ENCODE measurements at regions not wholly inside any gene's neighbourhood (a gene's known extent, or its start where the extent isn't known, plus 50 kb on each side); places are given as distances from the start of the nearest gene placed in this dataset.

GRCh38 chr10:56593120-56593519, 232.1 kb upstream of the ZWINT start:
- Histone ChIP-seq H4K20me1 (ENCODE audit: insufficient read depth) (no peaks in the 10 kb centered on the region), H3K4me2 (no peak overlapping the region), H3K36me3 (replicated peaks in 1 of 2; ENCODE audit: control insufficient read depth in 1 of 2, insufficient read depth in 2 of 2, low read length in 1 of 2) (no peaks in the 10 kb centered on the region), H3K27me3 (ENCODE audit: insufficient read depth) (no peaks in the 10 kb centered on the region), H2AFZ (ENCODE audit: low read depth) (no peak overlapping the region), H3K27ac (ENCODE audit: low read depth in 2 of 2, low read length in 1 of 2) (no peak overlapping the region), H3K4me1 (ENCODE audit: control insufficient read depth in 1 of 2, insufficient read depth in 2 of 2, low read depth in 1 of 2, low read length in 1 of 2) (no peaks in the 10 kb centered on the region), H3K9me2 (no peaks in the 10 kb centered on the region), H3K9me3 (no peaks in the 10 kb centered on the region), H3K9ac (no peak overlapping the region), H3K79me2 (ENCODE audit: insufficient read depth) (no peaks in the 10 kb centered on the region), H3K4me3 (ENCODE audit: low read depth in 2 of 2, low read length in 1 of 2) (no peak overlapping the region), H3F3A (replicated peaks; ENCODE audit: insufficient read depth) (no peaks in the 10 kb centered on the region)
- WGBS (ENCODE audit: low lambda C conversion rate): 8% methylated on average over 1 of the region's 1 CpG
- ChIA-PET POLR2A (no interaction called here), CTCF (no interaction called here)
- no peak for DNase-seq
- TF ChIP-seq RXRA (IDR thresholded peaks at IDR 0.05; ENCODE audit: borderline replicate concordance, low read depth) (no peak), NRF1 (IDR thresholded peaks at IDR 0.05; ENCODE audit: low read depth, low read length) (no peak), FOXM1 (IDR thresholded peaks at IDR 0.05; ENCODE audit: low read depth) (no peak), ELF1 (IDR thresholded peaks at IDR 0.05) (no peak), CHD2 (IDR thresholded peaks at IDR 0.05; ENCODE audit: low read length, partially characterized antibody) (no peak), SMC3 (IDR thresholded peaks at IDR 0.05; ENCODE audit: low read depth, low read length) (no peak)

GRCh38 chr10:56586461-56586891, 225.4 kb upstream of the ZWINT start:
- no peaks in the 10 kb centered on the region for H3F3A ChIP-seq (replicated peaks; ENCODE audit: insufficient read depth)
- H3K4me2 ChIP-seq: no peak overlapping the region
- no peak overlapping the region for H3K27ac ChIP-seq (ENCODE audit: low read depth in 2 of 2, low read length in 1 of 2)
- no peaks in the 10 kb centered on the region for H3K9me2 ChIP-seq
- no peaks in the 10 kb centered on the region for H3K9me3 ChIP-seq
- no peaks in the 10 kb centered on the region for H3K27me3 ChIP-seq (ENCODE audit: insufficient read depth)
- H3K4me1 ChIP-seq (ENCODE audit: control insufficient read depth in 1 of 2, insufficient read depth in 2 of 2, low read depth in 1 of 2, low read length in 1 of 2): no peaks in the 10 kb centered on the region
- 48% methylated on average over 11 of the region's 12 CpGs for WGBS (ENCODE audit: low lambda C conversion rate)
- no peaks in the 10 kb centered on the region for H4K20me1 ChIP-seq (ENCODE audit: insufficient read depth)
- no peaks in the 10 kb centered on the region for H3K36me3 ChIP-seq (replicated peaks in 1 of 2; ENCODE audit: control insufficient read depth in 1 of 2, insufficient read depth in 2 of 2, low read length in 1 of 2)
- no peak overlapping the region for H3K9ac ChIP-seq
- POLR2A ChIA-PET: no interaction called here
- DNase-seq: no peak
- CTCF ChIA-PET: no interaction called here
- no peaks in the 10 kb centered on the region for H3K79me2 ChIP-seq (ENCODE audit: insufficient read depth)
- no peak overlapping the region for H3K4me3 ChIP-seq (ENCODE audit: low read depth in 2 of 2, low read length in 1 of 2)
- TF ChIP-seq IRF3 (IDR thresholded peaks at IDR 0.05; ENCODE audit: low read depth, low read length) (no peak), CTCF (IDR thresholded peaks at IDR 0.05) (no peak), SIN3A (IDR thresholded peaks at IDR 0.05; ENCODE audit: borderline replicate concordance, low read depth, low read length) (no peak), FOXJ3 (CRISPR knock-in tag; IDR thresholded peaks at IDR 0.05) (no peak), USF2 (IDR thresholded peaks at IDR 0.05; ENCODE audit: borderline replicate concordance, low read depth, low read length) (no peak), TEAD4 (IDR thresholded peaks at IDR 0.05; ENCODE audit: borderline replicate concordance, insufficient read depth) (no peak), PBX3 (IDR thresholded peaks at IDR 0.05) (no peak), POLR2AphosphoS5 (IDR thresholded peaks at IDR 0.05; ENCODE audit: low read depth, low read length) (no peak), NRF1 (IDR thresholded peaks at IDR 0.05; ENCODE audit: low read depth, low read length) (no peak), NFIC (IDR thresholded peaks at IDR 0.05; ENCODE audit: borderline replicate concordance) (no peak), MEF2A (IDR thresholded peaks at IDR 0.05; ENCODE audit: borderline replicate concordance, low read depth) (no peak), RXRA (IDR thresholded peaks at IDR 0.05; ENCODE audit: borderline replicate concordance, low read depth) (no peak), TCF12 (IDR thresholded peaks at IDR 0.05) (no peak)
- no peak overlapping the region for H2AFZ ChIP-seq (ENCODE audit: low read depth)
